Neural progenitor cell (in vitro differentiated cells): ENCODE measurements at regions not wholly inside any gene's neighbourhood (a gene's known extent, or its start where the extent isn't known, plus 50 kb on each side); places are given as distances from the start of the nearest gene placed in this dataset.

Source experiments
- CTCF ChIP-seq: fragments of 200-600 bp; sonication (generic); IDR thresholded peaks from 2 replicates; pipeline ENCODE4 v1.5.1; 2017; ENCODE audit warnings: antibody characterized with exemption, mild to moderate bottlenecking
- EZH2 ChIP-seq: fragments of 200-600 bp; sonication (generic); IDR thresholded peaks from 2 replicates; pipeline ENCODE4 v1.6.1; 2017; ENCODE audit warnings: antibody characterized with exemption, mild to moderate bottlenecking, moderate library complexity

GRCh38 chr1:79287982-79288381, 281.5 kb upstream of the ADGRL4 start:
- TF ChIP-seq CTCF (no peak), EZH2 (no peak)
